GM23248 (cell line): ENCODE measurements at regions not wholly inside any gene's neighbourhood (a gene's known extent, or its start where the extent isn't known, plus 50 kb on each side); places are given as distances from the start of the nearest gene placed in this dataset.

Source experiments
- DNase-seq: peaks from one replicate; pipeline ENCODE4 v3.0.0-alpha.2; 2015
- H2AFZ ChIP-seq: fragments of 200-600 bp; sonication (generic); 2 replicates; pipeline ENCODE4 v1.6.1; 2016; ENCODE audit warnings: antibody characterized with exemption
- H3F3A ChIP-seq: fragments of 200-600 bp; sonication (generic); 2 replicates; pipeline ENCODE4 v1.6.1; 2016; ENCODE audit warnings: mild to moderate bottlenecking, antibody characterized with exemption, mixed run types; ENCODE audit not compliant: insufficient read depth
- H3K27ac ChIP-seq: fragments of 200-600 bp; sonication (generic); 2 replicates; pipeline ENCODE4 v1.5.1; 2016; ENCODE audit warnings: mild to moderate bottlenecking
- H3K27me3 ChIP-seq: fragments of 200-600 bp; sonication (generic); replicated peaks from 2 replicates; pipeline ENCODE4 v1.6.1; 2016; ENCODE audit warnings: mild to moderate bottlenecking; ENCODE audit not compliant: insufficient read depth
- H3K36me3 ChIP-seq: fragments of 200-600 bp; sonication (generic); 2 replicates; pipeline ENCODE4 v1.6.1; 2016; ENCODE audit warnings: low read depth, mild to moderate bottlenecking
- H3K4me1 ChIP-seq: fragments of 200-600 bp; sonication (generic); 2 replicates; pipeline ENCODE4 v1.6.1; 2016; ENCODE audit warnings: mild to moderate bottlenecking; ENCODE audit not compliant: insufficient read depth
- H3K4me2 ChIP-seq: fragments of 200-600 bp; sonication (generic); one replicate; pipeline ENCODE4 v1.6.1; 2016; ENCODE audit warnings: mild to moderate bottlenecking; ENCODE audit not compliant: unreplicated experiment
- H3K4me3 ChIP-seq: fragments of 200-600 bp; sonication (generic); 2 replicates; pipeline ENCODE4 v1.5.1; 2016; ENCODE audit warnings: mild to moderate bottlenecking
- H3K79me2 ChIP-seq: fragments of 200-600 bp; sonication (generic); 2 replicates; pipeline ENCODE4 v1.6.1; 2016; ENCODE audit warnings: mild to moderate bottlenecking; ENCODE audit not compliant: insufficient read depth
- H3K9ac ChIP-seq: fragments of 200-600 bp; sonication (generic); 2 replicates; pipeline ENCODE4 v1.6.1; 2016; ENCODE audit warnings: mild to moderate bottlenecking
- H3K9me2 ChIP-seq: fragments of 200-600 bp; sonication (generic); 2 replicates; pipeline ENCODE4 v1.6.1; 2016; ENCODE audit warnings: mixed run types, mild to moderate bottlenecking, moderate library complexity; ENCODE audit not compliant: insufficient read depth
- H3K9me3 ChIP-seq: fragments of 200-600 bp; sonication (generic); one replicate; pipeline ENCODE4 v1.6.1; 2017; ENCODE audit warnings: low read depth
- H4K20me1 ChIP-seq: fragments of 200-600 bp; sonication (generic); 2 replicates; pipeline ENCODE4 v1.6.0; 2016; ENCODE audit not compliant: insufficient read depth
- EZH2 ChIP-seq: fragments of 200-600 bp; sonication (generic); IDR thresholded peaks from 2 replicates; pipeline ENCODE4 v1.6.1; 2018; ENCODE audit warnings: antibody characterized with exemption, mild to moderate bottlenecking; ENCODE audit not compliant: insufficient read depth, poor library complexity, severe bottlenecking
- EZH2phosphoT487 ChIP-seq: fragments of 200-600 bp; sonication (generic); IDR thresholded peaks from 2 replicates; pipeline ENCODE4 v1.6.1; 2018; ENCODE audit warnings: antibody characterized with exemption, moderate library complexity, mild to moderate bottlenecking, low read depth; ENCODE audit not compliant: insufficient read depth
- WGBS, 2 experiments: methylation state at CpG; one replicate each; pipeline ENCODE4 v1.1.6; 2015 to 2017; ENCODE audit warnings: low lambda C conversion rate in 2 of 2, low coverage in 1 of 2; ENCODE audit errors: missing lambda C conversion rate in 2 of 2; 5-methylcytosine and 5-hydroxymethylcytosine counted together
- in situ Hi-C: fragments of 300-500 bp; cut with MboI; formaldehyde crosslinking; loops from 2 replicates; pipeline ENCODE4 v1.15.0; 2020

GRCh38 chr15:87711026-87711425, 545.5 kb downstream of the NTRK3 start:
- Histone ChIP-seq H3K27me3 (no peaks in the 10 kb centered on the region), H3K9me3 (no peaks in the 10 kb centered on the region), H3K4me2 (no peak overlapping the region), H3K9ac (no peak overlapping the region), H3K4me3 (no peak overlapping the region), H3K79me2 (no peaks in the 10 kb centered on the region), H3K36me3 (no peaks in the 10 kb centered on the region), H3K27ac (no peak overlapping the region), H3K4me1 (no peaks in the 10 kb centered on the region), H3K9me2 (no peaks in the 10 kb centered on the region), H3F3A (no peaks in the 10 kb centered on the region), H2AFZ (no peak overlapping the region), H4K20me1 (no peaks in the 10 kb centered on the region)
- in situ Hi-C loops, result no loop called here
- no peak for TF ChIP-seq EZH2
- DNase-seq, result no peak
- WGBS, 2 experiments, result 49 to 51% methylated on average over 6 of the region's 6 CpGs

- no peak overlapping the region for H2AFZ ChIP-seq
- DNase-seq, result peak; percentile 35
- in situ Hi-C loops, result no loop called here
- no peaks in the 10 kb centered on the region for H3K36me3 ChIP-seq
- H4K20me1 ChIP-seq, result no peaks in the 10 kb centered on the region
- no peaks in the 10 kb centered on the region for H3K9me3 ChIP-seq
- WGBS, 2 experiments, result 10 to 14% methylated on average over 7 of the region's 7 CpGs
- no peak overlapping the region for H3K9ac ChIP-seq
- H3K79me2 ChIP-seq, result no peaks in the 10 kb centered on the region
- H3F3A ChIP-seq, result no peaks in the 10 kb centered on the region
- H3K27ac ChIP-seq, result no peak overlapping the region
- no peak overlapping the region for H3K4me2 ChIP-seq
- TF ChIP-seq EZH2phosphoT487, result no peak
- no peak for TF ChIP-seq EZH2
- no peaks in the 10 kb centered on the region for H3K4me1 ChIP-seq
- no peak overlapping the region for H3K4me3 ChIP-seq
- no peaks in the 10 kb centered on the region for H3K27me3 ChIP-seq
- H3K9me2 ChIP-seq, result no peaks in the 10 kb centered on the region
Measured at GRCh38 chr15:87710406-87710805, 546.1 kb downstream of the NTRK3 start.

DNA sequence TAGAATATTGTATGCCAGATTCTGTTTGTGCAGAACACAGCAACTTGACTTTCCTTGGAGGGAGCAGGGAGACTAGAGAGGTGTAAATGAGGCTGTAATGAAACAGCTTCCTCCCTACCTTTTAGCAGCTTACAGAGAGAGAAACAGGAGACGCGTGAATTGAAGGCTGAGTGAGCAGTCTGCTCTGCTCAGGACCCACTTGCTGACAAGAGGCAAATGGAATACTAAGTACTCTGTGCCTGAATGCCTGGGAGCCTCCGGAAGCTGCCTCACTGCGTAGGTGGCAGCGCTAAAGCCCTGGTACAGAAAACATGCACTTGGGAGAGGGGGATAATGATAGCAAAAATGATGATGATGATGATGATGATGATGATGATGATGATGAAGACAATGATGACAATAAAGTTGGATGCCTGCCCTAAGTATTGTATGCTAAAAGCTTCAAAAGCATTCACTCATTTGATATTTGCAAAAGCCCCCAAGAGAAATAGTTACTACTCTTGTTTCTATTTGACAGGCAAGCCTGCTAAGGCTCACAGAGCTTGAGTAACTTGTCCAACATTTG, 548.9 kb downstream of the NTRK3 start:
- H3F3A ChIP-seq, result no peaks in the 10 kb centered on the region
- H3K36me3 ChIP-seq, result no peaks in the 10 kb centered on the region
- no peaks in the 10 kb centered on the region for H3K79me2 ChIP-seq
- no peak overlapping the region for H3K4me2 ChIP-seq
- H2AFZ ChIP-seq, result no peak overlapping the region
- no peaks in the 10 kb centered on the region for H3K9me2 ChIP-seq
- H3K27ac ChIP-seq, result no peak overlapping the region
- 71 to 72% methylated on average over 5 of the region's 5 CpGs for WGBS, 2 experiments
- H3K4me3 ChIP-seq, result no peak overlapping the region
- no peaks in the 10 kb centered on the region for H4K20me1 ChIP-seq
- no peak for DNase-seq
- no peak for TF ChIP-seq EZH2phosphoT487
- no peak for TF ChIP-seq EZH2
- no peaks in the 10 kb centered on the region for H3K4me1 ChIP-seq
- in situ Hi-C loops, result no loop called here
- H3K9me3 ChIP-seq, result no peaks in the 10 kb centered on the region
- H3K9ac ChIP-seq, result no peak overlapping the region
- H3K27me3 ChIP-seq, result no peaks in the 10 kb centered on the region

GRCh38 chr15:87707071-87707470, 549.5 kb downstream of the NTRK3 start:
- DNase-seq, result no peak
- in situ Hi-C loops, result no loop called here
- 36 to 48% methylated on average over 5 of the region's 5 CpGs for WGBS, 2 experiments
- Histone ChIP-seq H3K4me2 (no peak overlapping the region), H3K9ac (no peak overlapping the region), H3K4me1 (no peaks in the 10 kb centered on the region), H3F3A (no peaks in the 10 kb centered on the region), H3K9me3 (no peaks in the 10 kb centered on the region), H2AFZ (no peak overlapping the region), H4K20me1 (no peaks in the 10 kb centered on the region), H3K27me3 (no peaks in the 10 kb centered on the region), H3K4me3 (no peak overlapping the region), H3K27ac (no peak overlapping the region), H3K79me2 (no peaks in the 10 kb centered on the region), H3K9me2 (no peaks in the 10 kb centered on the region), H3K36me3 (no peaks in the 10 kb centered on the region)
- no peak for TF ChIP-seq EZH2
- TF ChIP-seq EZH2phosphoT487, result no peak

- no peak overlapping the region for H2AFZ ChIP-seq
- H3K4me1 ChIP-seq, result no peaks in the 10 kb centered on the region
- H3K27me3 ChIP-seq, result no peaks in the 10 kb centered on the region
- TF ChIP-seq EZH2 (no peak), EZH2phosphoT487 (no peak)
- H3K36me3 ChIP-seq, result no peaks in the 10 kb centered on the region
- WGBS, 2 experiments, result 27 to 52% methylated on average over 1 of the region's 1 CpG
- H3K4me3 ChIP-seq, result no peak overlapping the region
- no peaks in the 10 kb centered on the region for H3K9me3 ChIP-seq
- H3F3A ChIP-seq, result no peaks in the 10 kb centered on the region
- in situ Hi-C loops, result no loop called here
- H3K9me2 ChIP-seq, result no peaks in the 10 kb centered on the region
- no peaks in the 10 kb centered on the region for H3K79me2 ChIP-seq
- no peak for DNase-seq
- H4K20me1 ChIP-seq, result no peaks in the 10 kb centered on the region
- no peak overlapping the region for H3K4me2 ChIP-seq
- H3K27ac ChIP-seq, result no peak overlapping the region
- H3K9ac ChIP-seq, result no peak overlapping the region
Measured at GRCh38 chr15:87706001-87706400, 550.5 kb downstream of the NTRK3 start.
